ENCODE measurements at regions not wholly inside any gene's neighbourhood (a gene's known extent, or its start where the extent isn't known, plus 50 kb on each side); places are given as distances from the start of the nearest gene placed in this dataset.

GRCh38 chr12:131383741-131384543, 326.9 kb upstream of the SFSWAP start:
- no peak overlapping the region for H3K4me3 ChIP-seq (ENCODE audit: low read depth, low read length)

GRCh38 chr12:131384544-131384855, 326.4 kb upstream of the SFSWAP start:
- H3K4me3 ChIP-seq (ENCODE audit: low read depth, low read length) = no peak overlapping the region
- DNase-seq (ENCODE audit: low read depth) = no peak
- TF ChIP-seq POLR2A (IDR thresholded peaks at IDR 0.05; ENCODE audit: extremely low read depth, insufficient read length) = no peak
- TF ChIP-seq CTCF (IDR thresholded peaks at IDR 0.05; ENCODE audit: low read depth, low read length) = no peak
- no peak for TF ChIP-seq MYC (IDR thresholded peaks at IDR 0.05; ENCODE audit: low read depth, low read length)
- no peak for TF ChIP-seq MAX (IDR thresholded peaks at IDR 0.05; ENCODE audit: low read depth, low read length)

More at GRCh38 chr12:131383741-131384543, 326.9 kb upstream of the SFSWAP start:
- TF ChIP-seq MAX (IDR thresholded peaks at IDR 0.05; ENCODE audit: low read depth, low read length) = no peak
- TF ChIP-seq MYC (IDR thresholded peaks at IDR 0.05; ENCODE audit: low read depth, low read length) = no peak
- no peak for TF ChIP-seq CTCF (IDR thresholded peaks at IDR 0.05; ENCODE audit: low read depth, low read length)
- TF ChIP-seq POLR2A (IDR thresholded peaks at IDR 0.05; ENCODE audit: extremely low read depth, insufficient read length) = no peak
- no peak for DNase-seq (ENCODE audit: low read depth)

GRCh38 chr12:131385313-131386166, 325.4 kb upstream of the SFSWAP start:
- DNase-seq (ENCODE audit: low read depth) = no peak
- no peak overlapping the region for H3K4me3 ChIP-seq (ENCODE audit: low read depth, low read length)
- no peak for TF ChIP-seq MAX (IDR thresholded peaks at IDR 0.05; ENCODE audit: low read depth, low read length)
- TF ChIP-seq CTCF (IDR thresholded peaks at IDR 0.05; ENCODE audit: low read depth, low read length) = no peak
- no peak for TF ChIP-seq POLR2A (IDR thresholded peaks at IDR 0.05; ENCODE audit: extremely low read depth, insufficient read length)
- TF ChIP-seq MYC (IDR thresholded peaks at IDR 0.05; ENCODE audit: low read depth, low read length) = no peak

- no peak for TF ChIP-seq MYC (IDR thresholded peaks at IDR 0.05; ENCODE audit: low read depth, low read length)
- TF ChIP-seq MAX (IDR thresholded peaks at IDR 0.05; ENCODE audit: low read depth, low read length) = no peak
- TF ChIP-seq CTCF (IDR thresholded peaks at IDR 0.05; ENCODE audit: low read depth, low read length) = no peak
- no peak for TF ChIP-seq POLR2A (IDR thresholded peaks at IDR 0.05; ENCODE audit: extremely low read depth, insufficient read length)
- DNase-seq (ENCODE audit: low read depth) = no peak
- no peak overlapping the region for H3K4me3 ChIP-seq (ENCODE audit: low read depth, low read length)
Observed at GRCh38 chr12:131386167-131386521, 324.7 kb upstream of the SFSWAP start.

GRCh38 chr12:131386781-131387180, 324.1 kb upstream of the SFSWAP start:
- peak; percentile 51 for DNase-seq (ENCODE audit: low read depth)
- TF ChIP-seq CTCF (IDR thresholded peaks at IDR 0.05; ENCODE audit: low read depth, low read length) (no peak), MYC (IDR thresholded peaks at IDR 0.05; ENCODE audit: low read depth, low read length) (no peak), MAX (IDR thresholded peaks at IDR 0.05; ENCODE audit: low read depth, low read length) (no peak), POLR2A (IDR thresholded peaks at IDR 0.05; ENCODE audit: extremely low read depth, insufficient read length) (no peak)
- H3K4me3 ChIP-seq (ENCODE audit: low read depth, low read length) = no peak overlapping the region

All from NB4 (cell line).